ENCODE measurements at regions not wholly inside any gene's neighbourhood (a gene's known extent, or its start where the extent isn't known, plus 50 kb on each side); places are given as distances from the start of the nearest gene placed in this dataset.

DNA sequence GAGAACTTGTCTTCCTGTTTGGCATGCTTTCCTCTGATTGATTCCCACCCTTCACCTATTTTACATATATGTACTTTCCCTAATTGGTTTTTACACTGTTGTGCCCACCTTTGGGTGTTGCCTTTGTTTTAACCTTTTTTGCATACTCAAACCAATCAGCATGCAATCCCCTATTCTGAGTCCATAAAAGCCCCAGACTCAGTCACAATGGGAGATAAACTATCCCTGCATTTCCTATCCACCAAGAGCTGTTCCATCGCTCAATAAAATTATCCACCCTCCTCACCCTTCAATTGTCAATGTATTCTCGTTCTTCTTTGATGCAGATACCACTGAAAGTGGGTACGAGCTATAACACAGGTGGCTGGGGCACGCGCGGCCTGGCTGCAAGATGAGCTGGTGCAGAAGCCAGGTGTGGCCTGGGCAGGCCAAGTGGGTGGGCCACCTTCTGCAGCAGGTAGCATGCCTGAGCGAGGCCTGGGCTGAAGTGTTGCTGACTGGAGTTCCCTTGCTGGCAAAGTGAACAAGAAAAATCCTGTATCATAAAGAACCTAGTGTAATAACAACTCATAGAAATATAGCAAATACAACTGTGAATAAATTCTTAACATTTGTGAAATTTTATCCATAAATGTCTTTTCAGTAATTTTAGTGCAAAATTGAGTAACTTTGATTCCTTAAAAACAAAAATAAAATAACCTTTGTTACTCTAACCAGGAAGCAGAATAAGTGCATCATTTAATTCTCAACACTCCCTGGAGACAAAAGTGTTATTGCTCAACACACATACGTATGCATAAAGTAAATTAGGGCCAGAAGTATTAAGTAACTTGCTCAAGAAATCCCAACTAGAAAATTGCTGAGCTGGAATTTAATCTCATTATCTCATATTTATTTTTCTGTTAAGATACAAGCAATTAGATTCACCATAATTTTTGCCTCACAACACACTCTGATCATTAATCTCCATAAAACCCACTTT is 685.3 kb upstream of the EDIL3 start:
- H3K4me3 ChIP-seq (ENCODE audit: low read length): no peak overlapping the region
- DNase-seq (no peak), ATAC-seq (no peak)
- no peaks in the 10 kb centered on the region for H3K36me3 Mint-ChIP-seq
- 89% methylated on average over 7 of the region's 8 CpGs for whole genome bisulfite sequencing (ENCODE audit: insufficient coverage)
- H3K4me1 ChIP-seq (ENCODE audit: control insufficient read depth, insufficient read depth, low read length): no peaks in the 10 kb centered on the region
- H3K27me3 Mint-ChIP-seq (ENCODE audit: low read depth in 2 of 2): no peaks in the 10 kb centered on the region
- H3K36me3 ChIP-seq (ENCODE audit: control insufficient read depth, insufficient read depth, low read length): no peaks in the 10 kb centered on the region
- TF ChIP-seq, protein P1, sequence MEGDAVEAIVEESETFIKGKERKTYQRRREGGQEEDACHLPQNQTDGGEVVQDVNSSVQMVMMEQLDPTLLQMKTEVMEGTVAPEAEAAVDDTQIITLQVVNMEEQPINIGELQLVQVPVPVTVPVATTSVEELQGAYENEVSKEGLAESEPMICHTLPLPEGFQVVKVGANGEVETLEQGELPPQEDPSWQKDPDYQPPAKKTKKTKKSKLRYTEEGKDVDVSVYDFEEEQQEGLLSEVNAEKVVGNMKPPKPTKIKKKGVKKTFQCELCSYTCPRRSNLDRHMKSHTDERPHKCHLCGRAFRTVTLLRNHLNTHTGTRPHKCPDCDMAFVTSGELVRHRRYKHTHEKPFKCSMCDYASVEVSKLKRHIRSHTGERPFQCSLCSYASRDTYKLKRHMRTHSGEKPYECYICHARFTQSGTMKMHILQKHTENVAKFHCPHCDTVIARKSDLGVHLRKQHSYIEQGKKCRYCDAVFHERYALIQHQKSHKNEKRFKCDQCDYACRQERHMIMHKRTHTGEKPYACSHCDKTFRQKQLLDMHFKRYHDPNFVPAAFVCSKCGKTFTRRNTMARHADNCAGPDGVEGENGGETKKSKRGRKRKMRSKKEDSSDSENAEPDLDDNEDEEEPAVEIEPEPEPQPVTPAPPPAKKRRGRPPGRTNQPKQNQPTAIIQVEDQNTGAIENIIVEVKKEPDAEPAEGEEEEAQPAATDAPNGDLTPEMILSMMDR (IDR thresholded peaks at IDR 0.05): no peak
- no peaks in the 10 kb centered on the region for H3K4me1 Mint-ChIP-seq
- H3K9me3 Mint-ChIP-seq: peaks cover 5 to 8% of the 10 kb centered on the region in 2 donors
- H3K27ac ChIP-seq (ENCODE audit: low read length): no peak overlapping the region
- H3K27me3 ChIP-seq (ENCODE audit: control insufficient read depth, insufficient read depth, low read length): no peaks in the 10 kb centered on the region
- H3K9me3 ChIP-seq (ENCODE audit: control insufficient read depth, insufficient read depth, low read length): peaks cover 3% of the 10 kb centered on the region
- intact Hi-C loops (cut with micrococcal nuclease): no loop called here
- no peak overlapping the region for H3K4me3 Mint-ChIP-seq
- H3K27ac Mint-ChIP-seq: no peak overlapping the region

DNA sequence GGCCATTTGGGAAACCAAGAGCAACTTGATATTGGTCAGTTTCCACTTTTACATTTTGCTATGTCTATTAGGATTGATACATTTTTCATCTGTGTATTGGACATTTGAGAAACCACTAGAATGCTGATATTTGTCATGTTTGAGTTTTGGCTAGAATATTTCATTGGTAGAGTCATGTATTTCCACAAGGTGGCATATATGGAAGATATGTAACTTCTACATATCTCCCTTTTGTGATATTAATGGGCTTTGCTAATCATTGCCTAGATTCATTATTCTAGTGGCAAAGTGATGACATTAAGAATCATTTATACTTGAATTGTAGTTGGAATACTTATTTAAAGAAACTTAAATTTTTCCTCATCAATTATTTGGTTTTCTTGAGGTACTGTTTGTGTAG is 692.9 kb upstream of the EDIL3 start:
- no peak overlapping the region for H3K4me3 ChIP-seq (ENCODE audit: low read length)
- intact Hi-C loops (cut with micrococcal nuclease): no loop called here
- no peaks in the 10 kb centered on the region for H3K27me3 Mint-ChIP-seq (ENCODE audit: low read depth in 2 of 2)
- H3K4me3 Mint-ChIP-seq: no peak overlapping the region
- TF ChIP-seq, protein P1 (IDR thresholded peaks at IDR 0.05): no peak
- ATAC-seq (no peak), DNase-seq (no peak)
- no peaks in the 10 kb centered on the region for H3K4me1 ChIP-seq (ENCODE audit: control insufficient read depth, insufficient read depth, low read length)
- H3K27me3 ChIP-seq (ENCODE audit: control insufficient read depth, insufficient read depth, low read length): no peaks in the 10 kb centered on the region
- no peaks in the 10 kb centered on the region for H3K36me3 Mint-ChIP-seq
- H3K27ac ChIP-seq (ENCODE audit: low read length): no peak overlapping the region
- H3K36me3 ChIP-seq (ENCODE audit: control insufficient read depth, insufficient read depth, low read length): no peaks in the 10 kb centered on the region
- H3K27ac Mint-ChIP-seq: no peak overlapping the region
- H3K9me3 Mint-ChIP-seq: peaks cover 5 to 12% of the 10 kb centered on the region in 2 donors
- H3K4me1 Mint-ChIP-seq: no peaks in the 10 kb centered on the region
- H3K9me3 ChIP-seq (ENCODE audit: control insufficient read depth, insufficient read depth, low read length): no peaks in the 10 kb centered on the region

DNA sequence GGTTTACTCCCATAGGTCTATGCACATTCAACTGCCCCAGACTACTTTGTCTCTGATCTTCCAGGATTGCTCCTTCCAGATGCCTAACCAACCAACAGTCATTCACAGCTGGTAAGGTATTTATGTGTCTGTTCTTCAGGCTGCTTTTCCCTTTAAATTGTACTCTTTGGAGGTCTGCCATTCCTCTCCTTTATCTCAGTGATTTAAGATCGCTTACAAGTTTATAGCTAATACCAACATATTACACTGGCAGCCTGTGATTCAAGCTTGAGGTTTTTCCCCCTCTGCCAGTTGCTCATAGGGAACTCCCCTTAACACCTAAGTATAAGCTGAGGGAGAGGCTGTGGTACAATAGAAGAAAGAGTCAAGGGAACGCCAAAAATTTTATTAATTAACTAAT is 711.7 kb upstream of the EDIL3 start:
- Mint-ChIP-seq H3K27ac (no peak overlapping the region), H3K9me3 (peaks cover 14 to 16% of the 10 kb centered on the region in 2 donors), H3K4me1 (no peaks in the 10 kb centered on the region), H3K27me3 (ENCODE audit: low read depth in 2 of 2) (no peaks in the 10 kb centered on the region), H3K36me3 (peaks cover 8% of the 10 kb centered on the region), H3K4me3 (no peak overlapping the region)
- H3K4me1 ChIP-seq (ENCODE audit: control insufficient read depth, insufficient read depth, low read length): no peaks in the 10 kb centered on the region
- intact Hi-C loops (cut with micrococcal nuclease): no loop called here
- TF ChIP-seq, protein P1 (IDR thresholded peaks at IDR 0.05): no peak
- WGBS (ENCODE audit: insufficient coverage): 94% methylated on average over 2 of the region's 2 CpGs
- no peak overlapping the region for H3K4me3 ChIP-seq (ENCODE audit: low read length)
- H3K9me3 ChIP-seq (ENCODE audit: control insufficient read depth, insufficient read depth, low read length): no peaks in the 10 kb centered on the region
- H3K27ac ChIP-seq (ENCODE audit: low read length): no peak overlapping the region
- no peaks in the 10 kb centered on the region for H3K27me3 ChIP-seq (ENCODE audit: control insufficient read depth, insufficient read depth, low read length)
- no peak for ATAC-seq
- no peaks in the 10 kb centered on the region for H3K36me3 ChIP-seq (ENCODE audit: control insufficient read depth, insufficient read depth, low read length)
- DNase-seq: no peak

All from natural killer cell (primary cell).